Naive thymus-derived CD4-positive, alpha-beta T cell (primary cell): ENCODE measurements at regions not wholly inside any gene's neighbourhood (a gene's known extent, or its start where the extent isn't known, plus 50 kb on each side); places are given as distances from the start of the nearest gene placed in this dataset.

Source experiments
- ATAC-seq: fragments of 150-1000 bp; cut with Tn5 transposase; 2 replicates; pipeline ENCODE4 v1.10.0; 2021; ENCODE audit warnings: mild to moderate bottlenecking, moderate library complexity
- CTCF ChIA-PET: fragments of 350-600 bp; sonication (Branson Sonifier 250); formaldehyde crosslinking; loops from one replicate; lab custom pipeline; 2021; ENCODE audit warnings: antibody characterized with exemption; lab: Charles Lee
- POLR2A ChIA-PET: fragments of 350-600 bp; sonication (Branson Sonifier 250); formaldehyde crosslinking; loops from one replicate; lab custom pipeline; 2021; ENCODE audit warnings: antibody characterized with exemption, inconsistent platforms; lab: Charles Lee
- DNase-seq, 9 donors: peaks; one replicate each; pipeline versions ENCODE4 v3.0.0 to v3.0.0-alpha.2; 2020 to 2022; ENCODE audit warnings: mixed read lengths in 1 of 9
- H3K27ac ChIP-seq: one replicate; pipeline ENCODE4 v1.7.0; 2013; ENCODE audit warnings: mild to moderate bottlenecking, low read depth, low read length, moderate library complexity
- H3K27me3 ChIP-seq, 2 donors: one replicate each; pipeline ENCODE4 v1.7.0; 2013; ENCODE audit warnings: low read length in 2 of 2, mild to moderate bottlenecking in 2 of 2, moderate library complexity in 2 of 2; ENCODE audit not compliant: control insufficient read depth in 2 of 2, insufficient read depth in 2 of 2
- H3K36me3 ChIP-seq, 3 experiments: 1 replicate in 2 of 3; 2 replicates in 1 of 3; pipeline ENCODE4 v1.7.0; 2013; ENCODE audit warnings: low read length in 3 of 3, mild to moderate bottlenecking in 3 of 3, moderate library complexity in 1 of 3; ENCODE audit not compliant: insufficient read depth in 3 of 3, control insufficient read depth in 2 of 3
- H3K4me1 ChIP-seq, 2 donors: one replicate each; pipeline ENCODE4 v1.7.0; 2013; ENCODE audit warnings: low read length in 2 of 2, mild to moderate bottlenecking in 2 of 2, moderate library complexity in 1 of 2; ENCODE audit not compliant: control insufficient read depth in 2 of 2, insufficient read depth in 2 of 2
- H3K4me3 ChIP-seq: 2 replicates; pipeline ENCODE4 v1.7.0; 2013; ENCODE audit warnings: mild to moderate bottlenecking, low read length
- H3K9me3 ChIP-seq, 3 experiments: 1 replicate in 2 of 3; 2 replicates in 1 of 3; pipeline ENCODE4 v1.7.0; 2013; ENCODE audit warnings: low read length in 3 of 3; ENCODE audit not compliant: control insufficient read depth in 2 of 3
- H3K27ac Mint-ChIP-seq, 9 donors: one replicate each; pipeline ENCODE4 v1.8.0; 2020 to 2022; ENCODE audit warnings: mixed read lengths in 9 of 9, mild to moderate bottlenecking in 8 of 9, moderate library complexity in 5 of 9, inconsistent platforms in 2 of 9
- H3K27me3 Mint-ChIP-seq, 5 donors: one replicate each; pipeline ENCODE4 v1.8.0; 2021 to 2022; ENCODE audit warnings: mixed read lengths in 5 of 5, mild to moderate bottlenecking in 1 of 5
- H3K36me3 Mint-ChIP-seq, 5 donors: one replicate each; pipeline ENCODE4 v1.8.0; 2020 to 2022; ENCODE audit warnings: mixed read lengths in 5 of 5, mild to moderate bottlenecking in 3 of 5, inconsistent platforms in 1 of 5
- H3K4me1 Mint-ChIP-seq, 7 donors: one replicate each; pipeline ENCODE4 v1.8.0; 2020 to 2022; ENCODE audit warnings: mixed read lengths in 7 of 7, mild to moderate bottlenecking in 3 of 7, inconsistent platforms in 1 of 7
- H3K4me3 Mint-ChIP-seq, 10 donors: one replicate each; pipeline ENCODE4 v1.8.0; 2020 to 2022; ENCODE audit warnings: mild to moderate bottlenecking in 10 of 10, mixed read lengths in 10 of 10, moderate library complexity in 6 of 10, inconsistent platforms in 2 of 10
- H3K9me3 Mint-ChIP-seq, 11 donors: one replicate each; pipeline ENCODE4 v1.8.0; 2020 to 2022; ENCODE audit warnings: mixed read lengths in 11 of 11, mild to moderate bottlenecking in 4 of 11, inconsistent platforms in 1 of 11, moderate library complexity in 1 of 11
- intact Hi-C, 2 donors: fragments of 100-400 bp; cut with micrococcal nuclease; formaldehyde crosslinking; loops; one replicate each; pipeline ENCODE4 v1.15.1; 2023

DNA sequence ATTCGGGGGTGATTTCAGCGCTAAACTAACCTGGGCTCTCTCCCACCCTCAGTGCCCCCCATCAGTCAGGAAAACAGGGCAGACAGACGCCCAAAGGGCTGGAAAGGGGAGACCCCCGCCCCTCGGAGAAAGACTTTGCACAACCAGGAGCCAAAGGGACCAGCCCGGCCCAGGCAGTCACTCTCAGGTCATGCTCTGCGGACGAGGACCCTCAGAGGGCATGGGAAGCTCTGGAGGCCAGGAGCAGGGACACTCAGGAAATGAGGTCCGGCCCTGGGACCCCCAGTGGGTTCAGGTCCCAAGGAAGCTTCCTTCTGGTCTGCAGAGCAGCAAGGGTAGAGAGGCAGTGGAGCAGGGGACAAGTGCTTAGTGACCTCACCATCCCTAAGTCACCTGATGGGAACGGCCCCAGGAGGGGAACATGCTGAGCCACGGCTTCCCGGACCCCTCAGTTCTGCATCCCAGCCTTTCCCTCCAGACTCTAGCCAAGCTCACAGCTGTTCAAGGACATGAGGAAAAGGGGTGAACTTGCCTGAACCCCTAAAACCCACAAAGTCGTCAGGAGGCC is 88.0 kb upstream of the GPC1 start:
- Histone ChIP-seq H3K36me3 (no peaks in the 10 kb centered on the region), H3K4me1 (no peaks in the 10 kb centered on the region), H3K27ac (no peak overlapping the region), H3K9me3 (no peaks in the 10 kb centered on the region), H3K27me3 (no peaks in the 10 kb centered on the region), H3K4me3 (no peak overlapping the region)
- H3K4me1 Mint-ChIP-seq = no peaks in the 10 kb centered on the region
- no peak overlapping the region for H3K27ac Mint-ChIP-seq
- H3K36me3 Mint-ChIP-seq = no peaks in the 10 kb centered on the region
- ChIA-PET CTCF (no interaction called here), POLR2A (no interaction called here)
- H3K9me3 Mint-ChIP-seq = peaks cover 0 to 12% (median 3%) of the 10 kb centered on the region in 11 donors
- H3K4me3 Mint-ChIP-seq = no peak overlapping the region
- no peak for DNase-seq
- no peak for ATAC-seq
- intact Hi-C loops = no loop called here
- H3K27me3 Mint-ChIP-seq = peaks cover 0 to 21% (median 4%) of the 10 kb centered on the region in 5 donors

DNA sequence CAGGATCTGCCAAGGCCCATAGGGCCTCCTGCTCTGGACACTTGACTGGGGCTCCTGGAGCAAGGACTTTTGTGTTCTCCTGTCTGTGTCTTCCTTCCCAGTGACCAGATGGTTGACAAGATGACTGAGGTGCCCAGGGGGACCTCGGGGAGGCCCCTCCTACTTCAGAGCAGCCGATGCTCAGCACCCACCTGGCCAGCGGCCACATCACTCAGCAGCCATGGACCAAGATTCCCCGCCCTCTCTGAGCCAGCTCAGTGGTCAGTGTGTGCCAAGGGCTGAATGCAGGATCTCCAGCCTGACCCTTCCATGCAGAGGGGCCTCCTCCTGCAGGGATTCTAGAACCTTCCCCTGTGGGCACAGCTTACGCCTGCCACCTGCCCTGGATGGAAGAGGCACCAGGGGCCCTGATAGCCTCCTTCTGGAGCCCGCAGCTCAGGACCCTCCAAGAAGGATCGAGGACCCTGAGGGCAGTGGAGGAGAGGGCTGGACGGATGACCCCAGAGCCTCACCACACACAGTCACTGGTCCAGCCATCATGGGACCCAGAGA is 87.4 kb upstream of the GPC1 start:
- H3K27ac ChIP-seq = no peak overlapping the region
- Mint-ChIP-seq H3K36me3 (no peaks in the 10 kb centered on the region), H3K9me3 (peaks cover 0 to 12% (median 3%) of the 10 kb centered on the region in 11 donors), H3K4me3 (no peak overlapping the region), H3K27ac (no peak overlapping the region), H3K4me1 (no peaks in the 10 kb centered on the region), H3K27me3 (peaks cover 0 to 21% (median 8%) of the 10 kb centered on the region in 5 donors)
- ChIA-PET CTCF (no interaction called here), POLR2A (no interaction called here)
- intact Hi-C loops = no loop called here
- no peaks in the 10 kb centered on the region for H3K27me3 ChIP-seq
- DNase-seq (no peak), ATAC-seq (no peak)
- no peaks in the 10 kb centered on the region for H3K4me1 ChIP-seq
- H3K36me3 ChIP-seq = no peaks in the 10 kb centered on the region
- H3K4me3 ChIP-seq = no peak overlapping the region
- H3K9me3 ChIP-seq = no peaks in the 10 kb centered on the region

DNA sequence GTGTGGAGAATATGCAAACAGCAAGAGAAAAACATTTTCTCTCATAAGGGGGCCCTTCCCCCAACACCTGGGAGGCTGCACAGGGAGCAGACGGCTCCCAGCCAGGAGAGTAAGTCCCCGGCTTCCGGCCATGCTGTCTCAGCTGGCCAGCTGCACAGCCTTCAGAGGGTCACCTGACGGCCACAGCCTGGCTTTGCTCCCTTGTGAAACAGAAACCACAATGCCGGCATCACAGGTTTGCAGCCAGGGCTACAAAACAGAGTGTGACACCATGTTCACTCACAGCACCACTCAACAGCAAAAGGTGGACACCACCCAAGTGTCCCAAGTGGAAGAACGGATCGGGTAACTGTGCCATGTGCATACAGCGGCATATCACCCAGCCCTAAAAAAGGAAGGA is 86.9 kb upstream of the GPC1 start:
- H3K4me3 Mint-ChIP-seq = no peak overlapping the region
- no peak overlapping the region for H3K4me3 ChIP-seq
- H3K4me1 Mint-ChIP-seq = no peaks in the 10 kb centered on the region
- peaks cover 0 to 21% (median 8%) of the 10 kb centered on the region in 5 donors for H3K27me3 Mint-ChIP-seq
- no peak overlapping the region for H3K27ac Mint-ChIP-seq
- H3K4me1 ChIP-seq = no peaks in the 10 kb centered on the region
- peaks cover 0 to 12% (median 3%) of the 10 kb centered on the region in 11 donors for H3K9me3 Mint-ChIP-seq
- no peaks in the 10 kb centered on the region for H3K36me3 ChIP-seq
- no peaks in the 10 kb centered on the region for H3K9me3 ChIP-seq
- POLR2A ChIA-PET = no interaction called here
- H3K36me3 Mint-ChIP-seq = no peaks in the 10 kb centered on the region
- no peaks in the 10 kb centered on the region for H3K27me3 ChIP-seq
- intact Hi-C loops = no loop called here
- CTCF ChIA-PET = no interaction called here
- H3K27ac ChIP-seq = no peak overlapping the region
- ATAC-seq (no peak), DNase-seq (no peak)

DNA sequence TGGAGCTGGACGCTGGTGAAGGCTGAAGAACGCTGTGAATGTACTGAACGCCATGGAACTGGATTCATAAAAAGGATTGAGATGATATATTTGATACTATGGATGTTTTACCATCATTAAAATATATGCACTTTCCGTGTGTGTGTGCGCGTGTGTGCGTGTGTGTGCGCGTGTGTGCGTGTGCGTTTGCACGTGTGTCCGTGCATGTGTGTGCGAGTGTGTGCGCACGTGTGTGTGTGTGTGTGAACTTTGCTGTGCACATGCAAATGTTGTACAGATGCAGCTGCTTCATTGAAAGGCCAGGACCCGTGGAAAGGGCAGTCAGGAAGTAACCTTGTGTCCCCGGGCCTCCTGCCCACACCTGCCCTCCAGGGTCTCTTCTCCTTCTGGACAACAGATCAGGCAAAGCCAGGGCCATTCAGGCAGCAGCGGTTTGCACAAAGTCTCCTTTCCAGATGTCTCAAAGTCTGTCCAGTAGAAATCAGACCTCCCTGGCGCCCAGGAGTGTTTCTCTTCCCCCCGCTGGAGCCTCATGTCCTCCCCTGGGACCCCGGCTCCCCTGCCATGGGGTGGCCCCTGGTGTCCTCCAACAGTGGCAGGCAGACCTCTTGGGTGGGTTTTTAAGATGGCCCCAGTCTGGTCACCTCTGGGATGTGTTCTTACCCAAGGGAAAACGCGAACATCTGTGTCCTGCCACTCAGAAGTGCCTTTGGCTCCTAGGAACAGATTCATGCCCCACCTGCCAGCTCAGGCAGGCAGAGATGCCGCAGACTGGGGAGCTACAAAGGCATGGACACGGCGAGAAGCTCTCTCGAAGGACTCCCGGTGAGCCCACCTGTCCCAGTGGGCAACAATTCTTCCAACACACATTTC is 86.1 kb upstream of the GPC1 start:
- intact Hi-C loops = no loop called here
- H3K4me1 ChIP-seq = no peaks in the 10 kb centered on the region
- ChIA-PET CTCF (no interaction called here), POLR2A (interaction anchor here (0.6 kb wide), 1 partner anchor 121 kb away, joined by 4 read pairs; no protein-coding TSS in a partner anchor)
- H3K27me3 ChIP-seq = no peaks in the 10 kb centered on the region
- Mint-ChIP-seq H3K4me3 (no peak overlapping the region), H3K9me3 (peaks cover 0 to 12% (median 3%) of the 10 kb centered on the region in 11 donors), H3K27me3 (peaks cover 0 to 21% (median 8%) of the 10 kb centered on the region in 5 donors), H3K36me3 (no peaks in the 10 kb centered on the region), H3K4me1 (no peaks in the 10 kb centered on the region), H3K27ac (no peak overlapping the region)
- ATAC-seq (no peak), DNase-seq (no peak)
- H3K27ac ChIP-seq = no peak overlapping the region
- H3K4me3 ChIP-seq = no peak overlapping the region
- no peaks in the 10 kb centered on the region for H3K9me3 ChIP-seq
- H3K36me3 ChIP-seq = no peaks in the 10 kb centered on the region

DNA sequence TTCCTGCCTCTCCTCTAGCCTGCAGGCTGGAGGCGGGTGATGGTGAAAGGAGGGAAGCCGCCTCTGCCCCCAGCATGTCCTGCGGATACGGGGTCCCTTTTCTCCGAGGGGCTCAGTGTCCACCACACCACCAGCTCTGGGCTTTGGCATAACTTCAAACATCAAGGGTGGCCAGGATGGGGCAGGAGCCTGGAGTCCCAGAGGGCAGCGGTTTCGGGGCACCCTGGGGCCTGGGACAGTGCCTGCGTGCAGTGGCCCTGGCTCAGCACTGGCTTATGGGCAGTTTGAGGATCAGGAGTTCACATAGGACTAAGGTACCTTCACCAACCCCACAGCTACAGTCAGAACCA is 85.5 kb upstream of the GPC1 start:
- Mint-ChIP-seq H3K27ac (no peak overlapping the region), H3K9me3 (peaks cover 0 to 8% (median 0%) of the 10 kb centered on the region in 11 donors), H3K4me1 (no peaks in the 10 kb centered on the region), H3K4me3 (no peak overlapping the region), H3K27me3 (peaks cover 0 to 21% (median 8%) of the 10 kb centered on the region in 5 donors), H3K36me3 (no peaks in the 10 kb centered on the region)
- Histone ChIP-seq H3K4me3 (no peak overlapping the region), H3K27ac (no peak overlapping the region), H3K9me3 (no peaks in the 10 kb centered on the region), H3K4me1 (no peaks in the 10 kb centered on the region), H3K27me3 (no peaks in the 10 kb centered on the region), H3K36me3 (no peaks in the 10 kb centered on the region)
- intact Hi-C loops = no loop called here
- POLR2A ChIA-PET = no interaction called here
- CTCF ChIA-PET = no interaction called here
- DNase-seq (no peak), ATAC-seq (no peak)

DNA sequence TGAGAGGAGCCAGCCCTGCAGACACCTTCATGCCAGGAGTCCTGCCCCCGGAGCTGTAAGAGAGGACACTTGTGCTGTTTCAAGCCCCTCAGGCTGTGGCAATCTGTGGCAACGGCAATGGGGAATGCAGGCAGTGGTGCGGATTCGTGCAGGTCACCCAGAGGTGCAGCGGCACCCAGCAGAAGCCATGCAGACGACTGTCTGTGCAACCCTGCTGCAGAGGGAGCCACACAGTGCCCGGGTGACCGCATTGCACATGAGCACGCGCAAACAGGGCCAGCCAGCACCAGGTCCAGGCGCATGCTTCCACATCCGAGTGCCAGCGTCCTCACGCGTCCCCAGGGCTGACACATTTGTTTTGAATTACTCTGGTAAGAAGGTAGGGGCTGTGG is 84.8 kb upstream of the GPC1 start:
- Mint-ChIP-seq H3K27me3 (peaks cover 0 to 21% (median 8%) of the 10 kb centered on the region in 5 donors), H3K36me3 (no peaks in the 10 kb centered on the region), H3K27ac (no peak overlapping the region), H3K4me3 (no peak overlapping the region), H3K9me3 (peaks cover 0 to 1% (median 0%) of the 10 kb centered on the region in 11 donors), H3K4me1 (no peaks in the 10 kb centered on the region)
- H3K27me3 ChIP-seq = no peaks in the 10 kb centered on the region
- no peaks in the 10 kb centered on the region for H3K4me1 ChIP-seq
- ChIA-PET POLR2A (no interaction called here), CTCF (no interaction called here)
- H3K4me3 ChIP-seq = no peak overlapping the region
- H3K27ac ChIP-seq = no peak overlapping the region
- no peaks in the 10 kb centered on the region for H3K36me3 ChIP-seq
- ATAC-seq = no peak
- intact Hi-C loops = no loop called here
- no peak for DNase-seq
- no peaks in the 10 kb centered on the region for H3K9me3 ChIP-seq
